IPS-11a (cell line): ENCODE measurements at regions not wholly inside any gene's neighbourhood (a gene's known extent, or its start where the extent isn't known, plus 50 kb on each side); places are given as distances from the start of the nearest gene placed in this dataset.
"Not testable (repeated sequence)": the region's sequence is repeated elsewhere in the genome, so short reads cannot be mapped to it uniquely, and the experiment has no call there.

Source experiments
- H3K4me3 ChIP-seq: one replicate; pipeline ENCODE4 v1.5.1; 2013; ENCODE audit warnings: low read depth, low read length, control low read depth

DNA sequence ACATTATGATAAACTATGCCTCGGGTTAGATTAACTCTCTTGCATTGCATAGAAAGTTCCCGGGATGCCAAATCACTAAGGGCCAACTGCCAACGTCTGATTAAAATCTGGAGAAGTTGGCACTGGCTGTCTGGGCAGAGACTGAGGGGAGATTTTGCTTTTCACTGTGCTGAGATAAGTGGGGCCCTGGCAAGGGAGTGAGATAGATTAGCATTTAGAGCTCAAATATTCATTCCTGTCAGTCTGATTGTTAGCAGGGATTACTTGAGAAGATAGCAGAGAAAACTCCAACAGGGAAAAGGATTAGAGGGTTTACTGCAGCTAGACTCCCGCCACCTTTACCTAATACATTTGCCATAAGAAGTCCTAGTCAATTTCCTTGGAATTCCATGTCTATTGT, 714.1 kb upstream of the CHRM3 start:
- H3K4me3 ChIP-seq, result no peak overlapping the region

DNA sequence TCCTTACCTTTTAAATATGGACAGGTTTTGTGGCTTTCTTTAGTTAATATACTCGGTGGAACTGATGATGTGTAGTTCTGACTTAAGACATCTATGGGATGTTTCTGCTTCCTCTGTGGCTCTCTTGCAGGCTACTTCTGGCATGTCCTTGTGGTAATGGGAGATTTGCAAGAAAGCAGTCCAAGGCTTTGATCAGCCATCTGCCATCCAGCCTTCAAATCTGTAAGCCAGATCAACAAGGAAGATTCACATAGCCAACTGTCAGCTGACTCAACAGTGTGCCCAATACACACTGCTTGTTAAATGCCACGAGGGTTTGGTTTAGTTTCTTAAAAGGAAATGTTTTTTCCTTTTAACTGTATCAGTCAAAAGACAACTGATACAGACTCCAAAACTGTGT, 722.2 kb upstream of the CHRM3 start:
- H3K4me3 ChIP-seq, result no peak overlapping the region

DNA sequence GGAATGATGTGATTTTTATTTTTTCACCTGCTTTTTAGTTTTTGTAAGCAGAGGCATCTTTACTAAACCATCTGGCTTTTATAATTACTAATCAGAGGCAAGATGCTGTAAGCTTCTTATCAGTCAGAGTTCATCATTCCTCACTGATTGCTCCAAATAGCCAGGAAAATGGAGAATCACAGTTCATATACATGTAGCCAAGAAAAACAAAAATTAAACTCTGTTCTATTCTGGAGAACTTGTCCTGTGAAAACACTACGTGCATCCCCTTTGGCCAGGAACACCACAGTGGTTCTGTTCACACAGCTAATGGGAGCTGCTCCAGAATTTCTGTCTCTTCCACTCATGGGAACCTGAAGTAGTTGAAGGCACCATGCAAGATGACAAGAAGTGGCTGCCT, 725.5 kb upstream of the CHRM3 start:
- no peak overlapping the region for H3K4me3 ChIP-seq

DNA sequence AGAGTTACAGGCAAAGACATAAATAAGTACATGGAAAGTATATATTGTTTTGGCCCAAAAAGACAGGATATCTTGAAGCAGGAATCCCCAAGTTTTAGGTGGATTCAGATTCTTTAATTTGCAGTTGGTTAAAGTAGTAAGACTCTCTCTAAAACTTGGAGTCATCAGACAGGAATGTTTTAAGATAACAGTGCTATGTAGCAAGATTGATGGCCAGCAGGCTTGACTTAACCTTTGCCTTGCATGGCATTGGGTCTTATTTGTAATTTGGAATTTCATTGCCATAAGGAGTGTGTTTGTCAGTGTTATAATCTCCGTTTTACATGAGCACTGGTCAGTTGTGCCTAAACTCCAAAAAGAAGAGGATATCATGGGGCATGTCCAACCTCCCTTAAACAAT, 727.6 kb upstream of the CHRM3 start:
- H3K4me3 ChIP-seq, result no peak overlapping the region

DNA sequence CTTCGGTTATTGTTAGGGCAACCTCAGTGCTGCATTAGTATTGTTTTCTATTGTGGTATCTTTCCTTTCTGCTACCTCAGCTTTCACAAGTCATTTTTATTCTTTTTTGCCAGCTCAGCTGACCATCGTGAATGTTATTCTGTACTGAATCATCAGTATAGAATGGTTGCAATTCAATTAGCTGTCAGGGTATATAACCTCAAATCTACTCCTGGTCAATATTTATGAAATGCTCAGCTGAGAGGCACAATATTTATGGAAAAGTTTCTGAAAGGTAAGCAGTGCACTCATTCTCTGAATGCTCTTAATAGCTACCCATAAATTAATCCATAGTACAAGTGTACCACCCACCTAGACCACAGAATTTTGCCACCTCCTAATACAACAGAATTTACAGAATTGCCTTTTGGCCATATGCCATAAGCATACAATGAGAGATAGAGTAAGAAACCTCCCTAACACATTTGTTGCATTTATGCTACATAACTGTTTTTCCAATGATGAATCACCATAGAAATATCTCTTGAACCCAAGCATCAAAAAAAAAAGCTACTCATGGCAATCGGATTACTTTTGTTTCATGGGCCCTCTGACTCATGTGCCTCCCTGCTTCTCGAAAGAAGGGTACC, 732.6 kb upstream of the CHRM3 start:
- H3K4me3 ChIP-seq, result no peak overlapping the region

DNA sequence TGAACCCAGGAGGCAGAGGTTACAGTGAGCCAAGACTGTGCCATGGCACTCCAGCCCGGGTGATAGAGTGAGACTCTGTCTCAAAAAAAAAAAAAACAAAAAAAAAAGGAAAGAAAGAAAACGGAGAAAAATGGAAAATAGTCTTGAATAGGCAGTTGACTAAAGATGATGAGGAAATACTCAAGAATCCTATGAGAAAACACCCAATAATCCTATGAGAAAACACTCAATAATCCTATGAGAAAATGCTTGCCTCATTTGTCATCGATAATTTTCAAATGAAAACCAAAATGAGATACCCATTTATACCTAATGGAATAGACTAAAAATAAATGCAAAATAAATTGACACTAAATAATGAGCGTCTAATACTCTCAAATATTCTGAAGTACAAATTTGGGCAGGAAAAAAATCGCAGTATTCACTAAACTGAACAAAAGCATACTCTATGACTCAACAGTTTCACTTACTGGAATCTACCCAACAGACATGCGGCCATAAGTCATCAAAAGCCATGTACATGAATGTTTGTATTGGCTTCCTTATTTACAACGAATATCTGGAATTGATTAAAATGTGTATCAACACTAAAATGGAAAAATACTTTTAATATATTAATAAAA, 733.9 kb upstream of the CHRM3 start:
- H3K4me3 ChIP-seq, result no peak overlapping the region

DNA sequence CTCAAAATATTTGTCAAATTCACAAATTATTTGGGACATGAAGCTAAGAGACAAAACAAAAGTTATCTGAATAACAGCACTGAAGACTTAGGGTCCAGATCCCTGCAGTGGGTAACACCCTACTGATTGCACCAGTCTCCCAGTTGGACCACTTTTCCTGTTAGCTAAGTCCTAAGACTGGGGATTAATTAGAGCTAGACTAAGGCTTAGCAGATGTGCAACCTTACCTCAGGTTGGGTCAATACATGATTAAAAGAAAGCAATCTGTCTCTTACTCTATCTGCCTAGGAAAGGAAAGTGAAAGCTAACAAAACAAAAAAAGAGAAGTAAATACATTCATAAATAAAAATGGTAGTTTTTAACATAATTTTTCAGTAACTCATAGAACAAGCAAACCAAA, 737.2 kb upstream of the CHRM3 start:
- no peak overlapping the region for H3K4me3 ChIP-seq

DNA sequence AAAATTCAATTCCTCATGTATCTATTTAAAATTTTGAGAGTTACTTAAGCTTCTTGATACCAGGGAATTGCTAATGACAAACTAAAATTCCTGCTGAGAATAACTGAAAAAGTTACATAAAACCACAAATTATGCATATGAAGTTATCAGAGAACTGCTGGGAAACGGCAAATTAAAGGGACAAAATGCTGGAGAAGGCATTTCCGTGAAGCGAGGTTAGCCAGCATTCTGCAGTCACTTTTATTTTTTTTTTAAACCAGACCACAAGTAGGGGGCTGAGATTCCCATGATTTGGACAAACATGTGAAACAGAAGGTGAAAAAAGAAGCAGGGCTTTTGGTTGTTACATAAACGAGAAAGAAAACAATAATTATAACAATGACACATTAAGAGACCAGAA, 737.6 kb upstream of the CHRM3 start:
- no peak overlapping the region for H3K4me3 ChIP-seq

DNA sequence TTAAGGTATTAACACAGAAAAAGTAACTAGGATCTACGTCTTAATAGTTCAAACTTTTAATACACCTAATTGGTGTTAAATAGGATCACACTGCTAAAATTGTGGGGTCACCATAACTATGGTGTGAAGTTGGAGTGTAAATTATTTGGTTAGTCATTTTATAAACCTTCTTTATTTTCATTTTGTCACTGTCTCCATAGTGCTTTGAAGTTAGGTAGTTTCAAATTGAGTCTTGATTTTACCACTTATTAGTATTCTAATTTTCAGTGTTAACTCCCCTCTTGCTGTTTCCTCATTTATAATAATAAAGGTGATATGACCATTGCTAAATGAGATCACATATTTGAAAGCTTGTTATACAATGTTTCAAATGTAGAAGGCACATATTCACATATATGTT, 738.1 kb upstream of the CHRM3 start:
- no peak overlapping the region for H3K4me3 ChIP-seq

DNA sequence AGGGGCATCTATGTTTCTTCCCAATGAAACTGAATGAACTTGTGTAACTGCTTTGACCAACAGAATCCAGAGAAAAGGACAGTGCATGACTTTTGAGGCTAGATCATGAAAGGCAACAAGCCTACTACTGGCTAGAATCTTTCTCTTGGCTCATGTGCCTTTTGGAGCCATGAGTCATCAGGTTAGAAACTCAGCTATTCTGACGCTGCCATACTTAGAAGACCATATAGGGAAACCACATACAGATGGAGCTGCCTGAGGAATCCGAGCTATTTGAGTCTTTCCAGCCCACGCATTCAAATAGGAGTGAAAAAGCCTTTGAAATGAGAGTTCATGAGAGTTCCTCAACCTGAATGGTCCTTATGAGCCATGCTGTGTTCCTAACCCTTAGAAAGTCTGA, 738.5 kb upstream of the CHRM3 start:
- H3K4me3 ChIP-seq, result no peak overlapping the region

DNA sequence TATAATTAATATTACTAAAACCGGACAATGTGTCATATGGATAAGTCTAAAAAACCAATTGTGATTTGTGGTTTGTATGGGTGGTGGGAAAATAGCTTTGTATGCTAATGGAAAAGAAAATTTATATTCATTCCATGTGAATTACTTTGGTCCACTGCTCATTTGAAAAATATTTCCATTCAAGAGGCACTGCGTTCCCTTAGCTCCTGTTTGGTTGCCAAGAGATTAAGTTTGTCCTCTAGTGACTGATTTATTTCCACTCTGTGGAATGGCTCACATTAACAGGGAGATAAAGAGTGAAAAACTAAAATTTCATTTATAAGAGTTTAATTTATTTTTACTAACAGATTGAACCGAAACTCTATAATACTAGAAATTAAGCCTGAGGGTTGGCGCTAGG, 744.1 kb upstream of the CHRM3 start:
- no peak overlapping the region for H3K4me3 ChIP-seq

DNA sequence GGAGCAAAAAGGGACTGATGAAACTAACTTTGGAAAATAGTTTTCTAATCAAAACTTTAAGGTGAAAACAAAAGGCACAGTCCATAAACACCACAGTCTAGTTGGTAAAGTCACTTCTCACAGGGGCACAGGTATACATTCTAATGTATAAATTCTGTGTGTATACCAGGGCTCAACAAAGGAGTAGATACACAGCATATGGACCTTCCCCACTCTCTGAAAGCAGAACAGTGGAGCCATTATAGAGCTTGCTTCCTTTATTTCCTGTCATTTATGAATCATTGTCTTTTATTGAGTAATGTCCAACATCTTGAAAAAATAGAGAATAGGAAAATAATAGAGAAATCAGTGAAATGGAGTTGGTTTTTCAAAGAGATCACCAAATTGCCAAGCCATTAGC, 746.5 kb upstream of the CHRM3 start:
- H3K4me3 ChIP-seq, result no peak overlapping the region

DNA sequence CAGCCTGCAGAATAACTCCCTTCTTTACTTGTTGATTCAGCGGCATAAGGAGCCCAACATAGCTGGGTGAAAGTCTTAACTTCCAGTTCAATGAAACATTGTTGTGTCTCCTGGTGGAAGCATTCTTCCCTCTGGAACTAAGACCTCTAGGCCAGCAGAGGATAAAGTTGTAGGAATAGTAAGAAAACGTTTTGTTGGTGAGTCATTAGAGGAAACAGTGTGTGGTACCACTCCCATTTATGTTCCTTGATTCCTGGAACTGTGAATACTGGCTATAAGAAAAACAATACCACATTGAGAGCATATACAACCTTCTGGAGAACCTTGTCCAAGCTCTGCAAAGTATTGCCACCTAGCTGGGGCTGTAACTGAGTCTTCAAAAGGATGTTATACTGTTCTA, 737.4 kb upstream of the ZP4 start:
- H3K4me3 ChIP-seq, result no peak overlapping the region

DNA sequence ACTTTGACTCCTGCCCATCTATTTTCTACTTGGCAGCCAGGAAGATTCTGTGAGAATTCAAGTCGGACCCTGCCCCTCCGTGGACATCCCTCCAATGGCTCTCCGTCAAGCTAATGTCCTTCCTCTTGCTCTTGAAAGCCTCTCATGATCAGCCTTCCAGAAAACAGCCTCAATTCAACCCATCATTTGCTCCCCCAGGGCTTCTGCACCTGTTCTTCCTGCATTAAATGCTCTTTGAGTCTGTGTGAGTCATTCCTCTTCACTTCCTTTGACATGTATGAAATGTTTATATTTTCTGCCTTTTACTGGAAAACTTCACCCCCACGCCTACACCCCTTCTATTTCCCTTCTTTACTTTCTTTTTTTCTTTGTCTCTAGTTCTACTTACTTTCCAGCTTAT, 734.1 kb upstream of the ZP4 start:
- H3K4me3 ChIP-seq, result no peak overlapping the region

DNA sequence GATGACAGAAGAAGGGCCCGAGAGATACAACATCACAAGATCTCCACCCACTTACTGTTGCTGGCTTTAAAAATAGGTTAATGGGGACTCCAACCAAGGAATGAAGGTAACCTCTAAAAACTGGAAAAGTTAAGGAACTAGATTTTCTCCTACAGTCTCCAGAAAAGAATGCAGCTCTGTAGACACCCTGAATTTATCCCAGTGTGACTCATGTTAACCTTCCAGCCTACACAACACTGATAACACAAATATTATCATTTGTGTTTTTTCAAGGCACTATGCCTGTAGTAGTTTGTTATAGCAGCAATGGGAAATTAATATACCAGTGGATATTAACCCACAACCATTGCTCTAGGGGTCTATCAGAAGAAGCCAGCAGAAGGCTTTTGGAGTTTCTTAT, 730.7 kb upstream of the ZP4 start:
- no peak overlapping the region for H3K4me3 ChIP-seq

DNA sequence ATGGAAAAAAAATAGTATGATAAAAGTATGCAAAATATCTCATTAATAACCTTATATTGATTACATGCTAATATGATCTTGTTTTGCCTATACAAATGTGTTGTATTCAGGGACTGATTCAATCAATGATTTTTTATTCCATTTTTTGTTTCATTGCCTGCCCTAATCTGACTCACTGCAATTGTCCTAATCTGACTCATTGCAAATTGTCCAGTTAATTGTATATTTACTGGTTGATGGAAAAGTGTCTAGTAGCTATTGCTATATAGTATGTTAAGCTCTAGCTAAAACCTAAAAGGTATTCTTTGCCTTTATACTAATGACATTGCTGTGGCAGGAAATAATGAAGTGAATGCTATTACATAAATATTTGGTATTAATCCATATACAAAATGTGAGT, 728.9 kb upstream of the ZP4 start:
- no peak overlapping the region for H3K4me3 ChIP-seq

DNA sequence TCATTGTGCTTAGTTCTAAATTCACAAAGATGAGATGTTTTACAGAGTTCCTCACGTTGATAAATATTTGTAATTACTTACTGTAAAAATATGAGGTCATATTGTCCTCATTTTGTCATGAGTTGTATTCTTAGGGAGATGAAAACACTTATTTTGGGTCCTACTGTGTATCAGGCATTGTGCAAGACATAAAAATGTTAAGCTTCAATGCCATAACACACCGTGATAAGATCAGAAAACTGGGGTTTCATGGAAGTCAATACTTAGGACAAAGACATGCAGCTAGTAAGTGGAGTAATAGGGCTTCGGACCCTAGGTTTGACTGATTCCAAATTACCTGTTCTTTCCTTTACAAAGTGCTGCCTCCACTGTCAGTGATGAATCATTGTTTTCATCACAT, 720.7 kb upstream of the ZP4 start:
- no peak overlapping the region for H3K4me3 ChIP-seq

DNA sequence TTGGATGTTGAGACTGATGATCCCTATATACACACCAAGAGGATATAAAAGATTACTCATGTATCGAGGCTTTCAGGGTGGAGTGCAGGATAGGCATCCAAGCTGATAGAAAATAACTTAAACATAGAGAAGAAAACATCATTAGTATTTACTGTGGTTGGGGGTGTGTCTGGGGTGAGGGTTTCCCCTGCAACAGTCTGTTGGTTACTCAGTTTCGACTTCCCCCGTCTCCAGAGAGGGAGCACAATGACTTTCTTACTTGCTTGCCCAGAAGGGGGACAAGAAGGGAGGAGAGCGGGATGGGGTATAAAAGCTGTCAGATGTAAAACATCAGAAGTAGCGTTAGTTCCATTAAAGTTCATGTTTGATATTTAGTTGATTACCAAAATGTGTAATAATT, 717.4 kb upstream of the ZP4 start:
- H3K4me3 ChIP-seq, result no peak overlapping the region

DNA sequence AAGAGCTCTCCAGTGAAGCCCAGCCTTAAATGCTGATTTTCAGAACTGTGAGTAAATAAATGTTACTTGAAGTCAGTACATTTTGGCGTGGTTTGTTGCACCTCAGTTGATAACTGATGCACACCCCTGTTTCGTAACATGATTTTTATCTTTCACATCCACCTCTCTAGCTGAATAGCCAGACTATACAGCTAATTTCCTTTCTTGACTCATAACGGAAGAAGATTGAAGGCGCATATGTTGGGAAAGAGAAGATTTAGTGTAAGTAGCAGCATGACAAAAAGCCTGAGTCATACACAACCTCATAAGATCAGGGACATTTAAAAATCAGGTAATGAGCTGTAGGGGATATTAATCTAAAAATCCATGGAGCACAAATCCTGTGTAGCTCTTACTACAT, 716.2 kb upstream of the ZP4 start:
- H3K4me3 ChIP-seq, result no peak overlapping the region

DNA sequence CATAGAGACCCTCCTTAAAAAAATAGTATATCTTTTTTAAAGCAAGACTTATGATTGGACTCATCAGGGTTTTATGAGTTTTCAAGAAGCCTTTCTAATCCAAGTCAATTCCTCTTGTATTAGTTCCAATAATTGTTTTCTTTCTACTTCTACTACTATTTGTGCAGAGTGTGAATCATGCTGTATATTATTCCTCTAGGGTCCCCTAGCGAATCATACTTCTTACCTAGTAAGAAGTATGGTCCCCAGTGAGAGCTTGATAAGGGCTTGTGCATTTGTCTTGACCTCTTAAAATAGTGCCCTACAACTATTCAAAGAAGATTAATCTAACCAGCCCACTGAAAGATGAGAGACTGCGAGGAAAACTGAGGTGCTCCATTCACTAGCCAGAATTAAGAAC, 715.7 kb upstream of the ZP4 start:
- H3K4me3 ChIP-seq, result no peak overlapping the region

DNA sequence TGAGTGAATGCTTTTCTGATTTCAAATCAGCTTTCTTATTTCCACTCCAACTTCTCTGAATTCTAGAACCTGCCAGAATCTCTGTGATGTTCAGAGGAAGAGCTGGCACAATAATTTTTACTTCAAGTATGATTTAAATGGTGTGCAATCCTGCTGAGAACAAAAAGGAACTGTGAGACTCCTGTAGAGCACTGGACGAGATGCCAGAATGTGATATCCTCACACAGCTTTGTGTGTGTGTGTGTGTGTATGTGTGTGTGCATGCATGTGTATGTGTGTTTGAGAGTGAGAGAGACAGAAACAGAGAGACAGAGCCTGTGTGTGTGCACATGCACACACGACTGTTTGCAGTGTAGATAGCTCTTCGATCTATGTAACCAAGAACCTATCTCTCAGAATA, 713.6 kb upstream of the ZP4 start:
- no peak overlapping the region for H3K4me3 ChIP-seq

DNA sequence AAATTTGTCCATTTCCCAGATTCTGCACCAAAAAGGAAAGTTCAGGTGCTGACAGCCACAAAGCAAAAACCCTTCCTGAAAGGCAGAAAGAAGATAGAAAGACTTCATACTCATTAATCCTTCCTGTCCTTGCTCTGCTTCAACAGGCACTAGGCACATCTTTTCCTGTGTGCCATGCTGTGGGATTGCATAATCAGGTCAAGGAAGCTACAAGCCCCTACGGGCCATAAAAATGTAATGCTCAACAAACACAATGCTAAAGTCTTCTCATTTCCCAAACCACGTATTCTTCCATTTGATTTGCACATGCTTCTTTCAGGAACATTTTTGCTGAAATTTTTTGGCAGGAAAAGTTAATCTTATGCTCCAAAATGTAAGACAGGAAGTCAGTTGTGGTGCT, 710.9 kb upstream of the ZP4 start:
- not testable (repeated sequence) for H3K4me3 ChIP-seq

DNA sequence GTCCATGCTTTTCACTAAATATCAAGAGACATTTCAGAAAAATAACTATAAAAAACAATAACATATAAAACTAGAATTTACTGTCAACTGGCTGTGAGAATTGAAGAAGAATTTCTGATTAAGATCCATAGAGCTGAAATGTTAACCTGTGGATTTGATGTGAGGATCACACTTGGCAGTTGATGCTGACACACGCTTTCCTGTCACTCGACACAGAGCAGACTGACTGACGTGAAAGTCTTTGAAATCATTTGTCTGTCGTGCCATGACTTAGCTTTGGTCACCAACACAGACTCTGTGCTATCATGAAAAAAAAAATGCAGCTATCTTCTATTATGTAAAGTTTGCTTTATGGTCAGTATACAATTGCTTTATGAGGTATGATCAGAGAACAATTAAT, 706.0 kb upstream of the ZP4 start:
- H3K4me3 ChIP-seq, result no peak overlapping the region
